Neural cell (in vitro differentiated cells): ENCODE measurements at regions not wholly inside any gene's neighbourhood (a gene's known extent, or its start where the extent isn't known, plus 50 kb on each side); places are given as distances from the start of the nearest gene placed in this dataset.

ENCODE experiments used
- H2AFZ ChIP-seq: fragments of 200-600, 300-800 bp; sonication (generic), shearing (Covaris generic); 2 replicates; pipeline ENCODE4 v1.6.0; 2014; ENCODE audit warnings: low read depth, mild to moderate bottlenecking, antibody characterized with exemption, low read length, moderate library complexity
- H3F3A ChIP-seq: fragments of 200-600 bp; shearing (Covaris generic); 2 replicates; pipeline ENCODE4 v1.6.1; 2016; ENCODE audit warnings: mild to moderate bottlenecking, moderate library complexity, mixed read lengths, antibody characterized with exemption, low read length; ENCODE audit not compliant: insufficient read depth, poor library complexity, severe bottlenecking
- H3K27ac ChIP-seq: fragments of 200-600, 300-800 bp; sonication (generic), shearing (Covaris generic); 2 replicates; pipeline ENCODE4 v1.5.1; 2014; ENCODE audit warnings: mild to moderate bottlenecking, low read length, moderate library complexity
- H3K27me3 ChIP-seq: fragments of 300-800, 200-600 bp; sonication (generic), shearing (Covaris generic); 2 replicates; pipeline ENCODE4 v1.6.0; 2014; ENCODE audit warnings: mild to moderate bottlenecking, low read depth, low read length, moderate library complexity; ENCODE audit not compliant: insufficient read depth
- H3K36me3 ChIP-seq: fragments of 300-800, 200-600 bp; sonication (generic), shearing (Covaris generic); 2 replicates; pipeline ENCODE4 v1.5.1; 2014; ENCODE audit warnings: mild to moderate bottlenecking, antibody characterized with exemption, low read length, moderate library complexity; ENCODE audit not compliant: insufficient read depth
- H3K4me2 ChIP-seq: fragments of 300-800, 200-600 bp; sonication (generic), shearing (Covaris generic); 2 replicates; pipeline ENCODE4 v1.6.0; 2014; ENCODE audit warnings: mild to moderate bottlenecking, low read length
- H3K4me3 ChIP-seq: fragments of 300-800, 200-600 bp; sonication (generic), shearing (Covaris generic); 2 replicates; pipeline ENCODE4 v1.5.1; 2014; ENCODE audit warnings: mild to moderate bottlenecking, low read length, moderate library complexity
- H3K79me2 ChIP-seq: fragments of 200-600 bp; shearing (Covaris generic); replicated peaks from 2 replicates; pipeline ENCODE4 v1.6.0; 2014; ENCODE audit warnings: mild to moderate bottlenecking, low read length, moderate library complexity; ENCODE audit not compliant: insufficient read depth
- H3K9ac ChIP-seq: fragments of 300-800, 200-600 bp; sonication (generic), shearing (Covaris generic); 2 replicates; pipeline ENCODE4 v1.6.1; 2016; ENCODE audit warnings: mild to moderate bottlenecking, low read length, mixed read lengths
- H3K9me2 ChIP-seq: fragments of 200-600 bp; shearing (Covaris generic); 2 replicates; pipeline ENCODE4 v1.6.1; 2016; ENCODE audit warnings: mild to moderate bottlenecking, low read length, mixed read lengths; ENCODE audit not compliant: insufficient read depth
- H3K9me3 ChIP-seq: fragments of 200-600, 300-800 bp; sonication (generic), shearing (Covaris generic); 2 replicates; pipeline ENCODE4 v1.6.1; 2016; ENCODE audit warnings: mild to moderate bottlenecking, mixed run types, low read length, moderate library complexity, mixed read lengths
- H4K20me1 ChIP-seq: fragments of 200-600 bp; shearing (Covaris generic); 2 replicates; pipeline ENCODE4 v1.6.1; 2016; ENCODE audit warnings: mild to moderate bottlenecking, mixed run types; ENCODE audit not compliant: insufficient read depth
- EP300 ChIP-seq: fragments of 450-650 bp; conservative IDR thresholded peaks from 2 replicates; pipeline ENCODE4 v1.6.1; 2014; ENCODE audit warnings: antibody characterized with exemption, mild to moderate bottlenecking, moderate library complexity; ENCODE audit not compliant: poor library complexity, severe bottlenecking
- EZH2 ChIP-seq: fragments of 200-600, 300-800 bp; shearing (Covaris generic), sonication (generic); IDR thresholded peaks from 2 replicates; pipeline ENCODE4 v1.6.1; 2014; ENCODE audit warnings: antibody characterized with exemption, low read length, borderline replicate concordance, mild to moderate bottlenecking; ENCODE audit not compliant: insufficient read depth, poor library complexity, severe bottlenecking
- MXI1 ChIP-seq: fragments of 450-650 bp; conservative IDR thresholded peaks from 2 replicates; pipeline ENCODE4 v1.6.1; 2014; ENCODE audit warnings: antibody characterized with exemption, mild to moderate bottlenecking; ENCODE audit not compliant: poor library complexity, severe bottlenecking
- POLR2AphosphoS5 ChIP-seq: IDR thresholded peaks from 2 replicates; pipeline ENCODE4 v1.6.1; 2012
- RAD21 ChIP-seq: fragments of 450-650 bp; conservative IDR thresholded peaks from 2 replicates; pipeline ENCODE4 v1.6.1; 2014; ENCODE audit warnings: antibody characterized with exemption, mild to moderate bottlenecking, moderate library complexity
- SMC3 ChIP-seq: fragments of 450-650 bp; conservative IDR thresholded peaks from 2 replicates; pipeline ENCODE4 v1.6.1; 2014; ENCODE audit warnings: antibody characterized with exemption, mild to moderate bottlenecking, moderate library complexity; ENCODE audit not compliant: poor library complexity
- TAF1 ChIP-seq: IDR thresholded peaks from 2 replicates; pipeline ENCODE4 v1.6.1; 2012; ENCODE audit warnings: low read depth
- TF ChIP-seq, protein P1 (sequence below): fragments of 450-650 bp; IDR thresholded peaks from 2 replicates; pipeline ENCODE4 v1.5.1; 2014; ENCODE audit warnings: antibody characterized with exemption, mild to moderate bottlenecking, moderate library complexity; ENCODE audit not compliant: poor library complexity, severe bottlenecking
- TF ChIP-seq, protein P2 (sequence below): IDR thresholded peaks from 2 replicates; pipeline ENCODE4 v1.6.1; 2012; ENCODE audit warnings: borderline replicate concordance

DNA sequence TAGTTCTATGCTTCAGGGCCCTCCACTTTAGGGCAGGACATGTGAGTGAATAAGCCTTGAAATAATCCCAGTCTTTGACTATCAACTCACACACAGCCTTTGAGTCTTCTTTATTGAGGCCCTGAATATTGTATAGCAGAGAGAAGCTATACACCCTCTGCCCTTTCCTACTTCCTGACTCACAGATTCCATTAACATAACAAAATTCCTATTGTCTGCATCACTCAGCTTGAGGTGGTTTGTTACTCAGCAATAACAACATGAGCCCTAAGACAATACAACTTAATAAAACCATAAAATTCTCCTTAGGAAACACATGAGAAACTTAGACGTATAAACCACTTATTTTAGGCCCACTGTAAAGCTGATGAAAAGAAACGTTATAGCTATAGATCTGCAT is 680.3 kb upstream of the DIAPH2 start:
- TF ChIP-seq, protein P1, sequence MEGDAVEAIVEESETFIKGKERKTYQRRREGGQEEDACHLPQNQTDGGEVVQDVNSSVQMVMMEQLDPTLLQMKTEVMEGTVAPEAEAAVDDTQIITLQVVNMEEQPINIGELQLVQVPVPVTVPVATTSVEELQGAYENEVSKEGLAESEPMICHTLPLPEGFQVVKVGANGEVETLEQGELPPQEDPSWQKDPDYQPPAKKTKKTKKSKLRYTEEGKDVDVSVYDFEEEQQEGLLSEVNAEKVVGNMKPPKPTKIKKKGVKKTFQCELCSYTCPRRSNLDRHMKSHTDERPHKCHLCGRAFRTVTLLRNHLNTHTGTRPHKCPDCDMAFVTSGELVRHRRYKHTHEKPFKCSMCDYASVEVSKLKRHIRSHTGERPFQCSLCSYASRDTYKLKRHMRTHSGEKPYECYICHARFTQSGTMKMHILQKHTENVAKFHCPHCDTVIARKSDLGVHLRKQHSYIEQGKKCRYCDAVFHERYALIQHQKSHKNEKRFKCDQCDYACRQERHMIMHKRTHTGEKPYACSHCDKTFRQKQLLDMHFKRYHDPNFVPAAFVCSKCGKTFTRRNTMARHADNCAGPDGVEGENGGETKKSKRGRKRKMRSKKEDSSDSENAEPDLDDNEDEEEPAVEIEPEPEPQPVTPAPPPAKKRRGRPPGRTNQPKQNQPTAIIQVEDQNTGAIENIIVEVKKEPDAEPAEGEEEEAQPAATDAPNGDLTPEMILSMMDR: no peak
- no peak for TF ChIP-seq MXI1
- no peak for TF ChIP-seq EZH2
- no peak for TF ChIP-seq POLR2AphosphoS5
- TF ChIP-seq SMC3: no peak
- TF ChIP-seq RAD21: no peak
- no peak for TF ChIP-seq EP300
- TF ChIP-seq, protein P2, sequence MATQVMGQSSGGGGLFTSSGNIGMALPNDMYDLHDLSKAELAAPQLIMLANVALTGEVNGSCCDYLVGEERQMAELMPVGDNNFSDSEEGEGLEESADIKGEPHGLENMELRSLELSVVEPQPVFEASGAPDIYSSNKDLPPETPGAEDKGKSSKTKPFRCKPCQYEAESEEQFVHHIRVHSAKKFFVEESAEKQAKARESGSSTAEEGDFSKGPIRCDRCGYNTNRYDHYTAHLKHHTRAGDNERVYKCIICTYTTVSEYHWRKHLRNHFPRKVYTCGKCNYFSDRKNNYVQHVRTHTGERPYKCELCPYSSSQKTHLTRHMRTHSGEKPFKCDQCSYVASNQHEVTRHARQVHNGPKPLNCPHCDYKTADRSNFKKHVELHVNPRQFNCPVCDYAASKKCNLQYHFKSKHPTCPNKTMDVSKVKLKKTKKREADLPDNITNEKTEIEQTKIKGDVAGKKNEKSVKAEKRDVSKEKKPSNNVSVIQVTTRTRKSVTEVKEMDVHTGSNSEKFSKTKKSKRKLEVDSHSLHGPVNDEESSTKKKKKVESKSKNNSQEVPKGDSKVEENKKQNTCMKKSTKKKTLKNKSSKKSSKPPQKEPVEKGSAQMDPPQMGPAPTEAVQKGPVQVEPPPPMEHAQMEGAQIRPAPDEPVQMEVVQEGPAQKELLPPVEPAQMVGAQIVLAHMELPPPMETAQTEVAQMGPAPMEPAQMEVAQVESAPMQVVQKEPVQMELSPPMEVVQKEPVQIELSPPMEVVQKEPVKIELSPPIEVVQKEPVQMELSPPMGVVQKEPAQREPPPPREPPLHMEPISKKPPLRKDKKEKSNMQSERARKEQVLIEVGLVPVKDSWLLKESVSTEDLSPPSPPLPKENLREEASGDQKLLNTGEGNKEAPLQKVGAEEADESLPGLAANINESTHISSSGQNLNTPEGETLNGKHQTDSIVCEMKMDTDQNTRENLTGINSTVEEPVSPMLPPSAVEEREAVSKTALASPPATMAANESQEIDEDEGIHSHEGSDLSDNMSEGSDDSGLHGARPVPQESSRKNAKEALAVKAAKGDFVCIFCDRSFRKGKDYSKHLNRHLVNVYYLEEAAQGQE: no peak
- no peak for TF ChIP-seq TAF1
- no peaks in the 10 kb centered on the region for H4K20me1 ChIP-seq
- H3K27ac ChIP-seq: no peak overlapping the region
- no peaks in the 10 kb centered on the region for H3K27me3 ChIP-seq
- no peaks in the 10 kb centered on the region for H3K36me3 ChIP-seq
- H3F3A ChIP-seq: no peaks in the 10 kb centered on the region
- no peak overlapping the region for H2AFZ ChIP-seq
- no peaks in the 10 kb centered on the region for H3K9me3 ChIP-seq
- H3K9ac ChIP-seq: no peak overlapping the region
- no peaks in the 10 kb centered on the region for H3K9me2 ChIP-seq
- H3K79me2 ChIP-seq: no peaks in the 10 kb centered on the region
- H3K4me2 ChIP-seq: no peak overlapping the region
- no peak overlapping the region for H3K4me3 ChIP-seq

DNA sequence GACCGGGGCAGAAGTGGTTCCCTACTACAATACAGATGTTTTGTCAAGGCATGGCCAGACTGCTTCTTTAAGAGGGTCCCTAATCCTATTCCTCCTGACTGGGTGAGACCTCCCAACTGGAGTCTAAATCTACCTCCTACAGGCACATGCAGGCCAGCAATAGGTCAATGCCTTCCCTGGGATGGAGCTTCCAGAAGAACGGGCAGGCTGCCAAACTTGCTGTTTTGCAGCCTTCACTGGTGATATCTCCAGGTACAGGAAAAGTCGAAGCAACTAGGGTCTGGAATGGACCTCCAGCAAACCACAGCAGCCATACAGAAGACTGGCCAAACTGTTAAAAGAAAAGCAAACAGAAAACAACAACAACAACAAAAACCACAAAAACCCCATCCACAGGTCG is 678.4 kb upstream of the DIAPH2 start:
- Histone ChIP-seq H3K27me3 (no peaks in the 10 kb centered on the region), H4K20me1 (no peaks in the 10 kb centered on the region), H3K36me3 (no peaks in the 10 kb centered on the region), H3K9ac (no peak overlapping the region), H3K9me2 (no peaks in the 10 kb centered on the region), H2AFZ (no peak overlapping the region), H3K4me3 (no peak overlapping the region), H3K79me2 (no peaks in the 10 kb centered on the region), H3K27ac (no peak overlapping the region), H3K9me3 (no peaks in the 10 kb centered on the region), H3F3A (no peaks in the 10 kb centered on the region), H3K4me2 (no peak overlapping the region)
- no peak for TF ChIP-seq SMC3
- no peak for TF ChIP-seq POLR2AphosphoS5
- no peak for TF ChIP-seq EZH2
- no peak for TF ChIP-seq RAD21
- TF ChIP-seq, protein P2: no peak
- TF ChIP-seq TAF1: no peak
- TF ChIP-seq EP300: no peak
- TF ChIP-seq MXI1: no peak
- TF ChIP-seq, protein P1: no peak
